ENCODE measurements at regions not wholly inside any gene's neighbourhood (a gene's known extent, or its start where the extent isn't known, plus 50 kb on each side); places are given as distances from the start of the nearest gene placed in this dataset.

DNA sequence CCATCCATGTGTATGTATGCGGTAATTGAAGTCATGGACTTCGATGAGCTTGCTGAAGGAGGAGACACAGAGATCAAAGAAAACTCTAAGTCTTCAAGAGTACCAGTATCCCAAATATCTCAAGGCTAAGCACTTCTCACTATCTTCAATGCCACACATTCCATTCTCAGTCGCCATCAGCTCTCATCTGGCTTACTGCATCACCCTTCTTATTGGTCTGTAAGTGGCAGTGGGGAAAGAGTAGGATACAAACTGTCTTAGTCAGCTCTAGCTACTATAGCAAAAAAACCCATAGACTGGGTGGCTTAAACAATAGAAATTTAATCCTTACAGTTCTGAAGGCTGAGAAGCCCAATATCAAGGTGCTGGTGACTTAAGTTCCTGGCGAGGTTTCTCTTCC lies 218.7 kb downstream of the POSTN start:
- no peaks in the 10 kb centered on the region for H3K27me3 ChIP-seq (ENCODE audit: control insufficient read depth, insufficient read depth, low read length)
- H3K9me3 ChIP-seq (ENCODE audit: control insufficient read depth, insufficient read depth, low read length): no peaks in the 10 kb centered on the region
- 100% methylated on average over 1 of the region's 4 CpGs for WGBS (ENCODE audit: insufficient coverage)
- no peaks in the 10 kb centered on the region for H3K4me1 ChIP-seq (ENCODE audit: control insufficient read depth, insufficient read depth, low read length)
- H3K36me3 ChIP-seq (ENCODE audit: control insufficient read depth, insufficient read depth, low read length): no peaks in the 10 kb centered on the region
- no peak overlapping the region for H3K27ac ChIP-seq (ENCODE audit: low read depth, low read length)
- no peak for DNase-seq (ENCODE audit: low read depth in 4 of 6, low spot score in 6 of 6)
- H3K4me3 ChIP-seq (ENCODE audit: low read depth, low read length): no peak overlapping the region

GRCh38 chr13:37375724-37376123 lies 222.8 kb downstream of the POSTN start:
- Histone ChIP-seq H3K9me3 (ENCODE audit: control insufficient read depth, insufficient read depth, low read length) (no peaks in the 10 kb centered on the region), H3K4me3 (ENCODE audit: low read depth, low read length) (no peak overlapping the region), H3K4me1 (ENCODE audit: control insufficient read depth, insufficient read depth, low read length) (no peaks in the 10 kb centered on the region), H3K27me3 (ENCODE audit: control insufficient read depth, insufficient read depth, low read length) (no peaks in the 10 kb centered on the region), H3K36me3 (ENCODE audit: control insufficient read depth, insufficient read depth, low read length) (no peaks in the 10 kb centered on the region), H3K27ac (ENCODE audit: low read depth, low read length) (no peak overlapping the region)
- no peak for DNase-seq (ENCODE audit: low read depth in 4 of 6, low spot score in 6 of 6)
- WGBS (ENCODE audit: insufficient coverage): 93% methylated on average over 2 of the region's 3 CpGs

GRCh38 chr13:37375071-37375470 lies 223.5 kb downstream of the POSTN start:
- Histone ChIP-seq H3K4me1 (ENCODE audit: control insufficient read depth, insufficient read depth, low read length) (no peaks in the 10 kb centered on the region), H3K9me3 (ENCODE audit: control insufficient read depth, insufficient read depth, low read length) (no peaks in the 10 kb centered on the region), H3K36me3 (ENCODE audit: control insufficient read depth, insufficient read depth, low read length) (no peaks in the 10 kb centered on the region), H3K27ac (ENCODE audit: low read depth, low read length) (no peak overlapping the region), H3K27me3 (ENCODE audit: control insufficient read depth, insufficient read depth, low read length) (no peaks in the 10 kb centered on the region), H3K4me3 (ENCODE audit: low read depth, low read length) (no peak overlapping the region)
- no CpG with 5 or more reads among the region's 1 CpG for WGBS (ENCODE audit: insufficient coverage)
- DNase-seq (ENCODE audit: low read depth in 4 of 6, low spot score in 6 of 6): no peak

- H3K27me3 ChIP-seq (ENCODE audit: control insufficient read depth, insufficient read depth, low read length): no peaks in the 10 kb centered on the region
- WGBS (ENCODE audit: insufficient coverage): no CpG with 5 or more reads among the region's 4 CpGs
- H3K9me3 ChIP-seq (ENCODE audit: control insufficient read depth, insufficient read depth, low read length): no peaks in the 10 kb centered on the region
- H3K27ac ChIP-seq (ENCODE audit: low read depth, low read length): no peak overlapping the region
- no peak for DNase-seq (ENCODE audit: low read depth in 4 of 6, low spot score in 6 of 6)
- no peak overlapping the region for H3K4me3 ChIP-seq (ENCODE audit: low read depth, low read length)
- H3K4me1 ChIP-seq (ENCODE audit: control insufficient read depth, insufficient read depth, low read length): no peaks in the 10 kb centered on the region
- no peaks in the 10 kb centered on the region for H3K36me3 ChIP-seq (ENCODE audit: control insufficient read depth, insufficient read depth, low read length)
Observed at GRCh38 chr13:37369616-37370015, 229.0 kb downstream of the POSTN start.

DNA sequence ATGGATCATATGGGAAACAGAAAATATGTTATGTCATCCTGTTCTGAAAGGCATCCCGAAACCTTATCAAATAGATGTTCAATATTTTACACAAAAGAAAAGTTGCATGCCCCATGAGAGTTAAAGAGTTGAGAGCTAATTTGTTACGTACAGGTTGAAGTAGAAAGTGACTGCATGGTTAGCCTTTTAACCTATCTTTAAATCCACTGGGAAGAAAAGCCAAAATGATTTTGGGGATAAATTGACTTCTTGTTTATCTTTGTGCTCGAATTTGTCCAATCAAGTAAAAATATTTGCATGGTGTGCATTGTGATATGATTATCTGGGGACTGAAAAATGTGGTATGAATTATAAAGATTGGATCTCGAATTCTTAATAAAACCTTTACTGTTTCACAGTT lies 230.1 kb downstream of the POSTN start:
- no peaks in the 10 kb centered on the region for H3K4me1 ChIP-seq (ENCODE audit: control insufficient read depth, insufficient read depth, low read length)
- WGBS (ENCODE audit: insufficient coverage): no CpG with 5 or more reads among the region's 4 CpGs
- H3K27ac ChIP-seq (ENCODE audit: low read depth, low read length): no peak overlapping the region
- no peaks in the 10 kb centered on the region for H3K9me3 ChIP-seq (ENCODE audit: control insufficient read depth, insufficient read depth, low read length)
- no peaks in the 10 kb centered on the region for H3K27me3 ChIP-seq (ENCODE audit: control insufficient read depth, insufficient read depth, low read length)
- no peaks in the 10 kb centered on the region for H3K36me3 ChIP-seq (ENCODE audit: control insufficient read depth, insufficient read depth, low read length)
- H3K4me3 ChIP-seq (ENCODE audit: low read depth, low read length): no peak overlapping the region
- no peak for DNase-seq (ENCODE audit: low read depth in 4 of 6, low spot score in 6 of 6)

DNA sequence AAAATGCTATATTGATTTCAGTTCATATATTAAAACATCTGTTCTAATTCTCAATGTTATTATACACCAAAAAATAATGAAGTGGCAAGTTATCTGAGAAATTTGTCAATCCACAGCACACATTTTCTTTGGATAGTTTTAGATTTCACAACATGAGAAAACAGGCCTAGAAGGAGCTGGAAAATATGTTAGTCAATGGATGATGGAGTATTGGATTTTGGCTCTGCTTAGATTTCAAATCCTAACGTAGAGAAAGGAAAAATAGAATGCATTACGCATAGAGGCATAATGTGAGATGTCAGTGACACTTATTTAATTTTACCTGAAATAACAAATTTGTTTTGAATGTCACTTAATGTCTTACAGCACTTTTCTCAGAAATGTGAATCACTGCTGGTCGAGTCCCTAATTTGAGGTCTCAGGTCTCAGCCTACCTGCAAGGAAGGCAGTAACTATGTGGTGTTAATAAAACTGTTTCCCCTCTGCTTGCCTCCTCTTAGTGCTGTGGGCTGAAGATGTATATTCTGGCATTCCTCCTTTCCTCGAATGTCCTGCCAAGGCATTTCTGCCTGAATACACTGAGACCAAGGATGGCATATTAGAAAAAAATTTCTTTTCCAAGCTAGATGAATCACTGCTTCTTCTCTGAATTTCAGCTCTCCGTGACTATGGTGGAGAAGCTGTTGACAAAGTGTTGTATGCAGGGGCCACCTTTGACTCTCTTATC lies 232.4 kb downstream of the POSTN start:
- whole genome bisulfite sequencing (ENCODE audit: insufficient coverage): no CpG with 5 or more reads among the region's 5 CpGs
- peak in 1 of 6 donors; percentile 5 for DNase-seq (ENCODE audit: low read depth in 4 of 6, low spot score in 6 of 6)
- H3K27ac ChIP-seq (ENCODE audit: low read depth, low read length): no peak overlapping the region
- no peaks in the 10 kb centered on the region for H3K36me3 ChIP-seq (ENCODE audit: control insufficient read depth, insufficient read depth, low read length)
- H3K4me1 ChIP-seq (ENCODE audit: control insufficient read depth, insufficient read depth, low read length): no peaks in the 10 kb centered on the region
- H3K9me3 ChIP-seq (ENCODE audit: control insufficient read depth, insufficient read depth, low read length): no peaks in the 10 kb centered on the region
- H3K4me3 ChIP-seq (ENCODE audit: low read depth, low read length): no peak overlapping the region
- H3K27me3 ChIP-seq (ENCODE audit: control insufficient read depth, insufficient read depth, low read length): no peaks in the 10 kb centered on the region

- no peaks in the 10 kb centered on the region for H3K36me3 ChIP-seq (ENCODE audit: control insufficient read depth, insufficient read depth, low read length)
- H3K9me3 ChIP-seq (ENCODE audit: control insufficient read depth, insufficient read depth, low read length): no peaks in the 10 kb centered on the region
- H3K27me3 ChIP-seq (ENCODE audit: control insufficient read depth, insufficient read depth, low read length): no peaks in the 10 kb centered on the region
- H3K4me3 ChIP-seq (ENCODE audit: low read depth, low read length): no peak overlapping the region
- no CpG with 5 or more reads among the region's 2 CpGs for WGBS (ENCODE audit: insufficient coverage)
- H3K4me1 ChIP-seq (ENCODE audit: control insufficient read depth, insufficient read depth, low read length): no peaks in the 10 kb centered on the region
- H3K27ac ChIP-seq (ENCODE audit: low read depth, low read length): no peak overlapping the region
- DNase-seq (ENCODE audit: low read depth in 4 of 6, low spot score in 6 of 6): peak in 2 of 6 donors; percentile 10 to 42
Observed at GRCh38 chr13:37365496-37365895, 233.1 kb downstream of the POSTN start.

DNA sequence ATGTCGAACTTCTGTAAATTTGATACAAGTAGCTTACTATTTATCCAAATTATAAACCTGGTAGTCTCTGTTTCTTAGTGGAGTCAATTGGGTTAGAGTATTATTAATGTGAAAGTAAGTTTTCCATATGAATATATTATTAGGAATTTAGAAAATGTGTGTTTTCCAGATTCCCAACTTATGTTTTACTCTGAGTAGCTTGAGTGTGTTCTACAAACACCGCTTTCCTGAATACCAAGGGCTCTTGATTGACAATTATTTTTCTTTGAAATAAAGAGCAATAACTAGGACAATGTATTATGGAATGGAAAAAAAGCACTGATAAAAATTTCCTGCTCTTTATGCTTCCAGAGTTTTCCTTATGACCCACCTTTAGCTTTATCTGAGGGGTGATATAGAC lies 233.6 kb downstream of the POSTN start:
- Histone ChIP-seq H3K4me3 (ENCODE audit: low read depth, low read length) (no peak overlapping the region), H3K36me3 (ENCODE audit: control insufficient read depth, insufficient read depth, low read length) (no peaks in the 10 kb centered on the region), H3K27ac (ENCODE audit: low read depth, low read length) (no peak overlapping the region), H3K9me3 (ENCODE audit: control insufficient read depth, insufficient read depth, low read length) (no peaks in the 10 kb centered on the region), H3K27me3 (ENCODE audit: control insufficient read depth, insufficient read depth, low read length) (no peaks in the 10 kb centered on the region), H3K4me1 (ENCODE audit: control insufficient read depth, insufficient read depth, low read length) (no peaks in the 10 kb centered on the region)
- no CpG with 5 or more reads among the region's 2 CpGs for WGBS (ENCODE audit: insufficient coverage)
- no peak for DNase-seq (ENCODE audit: low read depth in 4 of 6, low spot score in 6 of 6)

DNA sequence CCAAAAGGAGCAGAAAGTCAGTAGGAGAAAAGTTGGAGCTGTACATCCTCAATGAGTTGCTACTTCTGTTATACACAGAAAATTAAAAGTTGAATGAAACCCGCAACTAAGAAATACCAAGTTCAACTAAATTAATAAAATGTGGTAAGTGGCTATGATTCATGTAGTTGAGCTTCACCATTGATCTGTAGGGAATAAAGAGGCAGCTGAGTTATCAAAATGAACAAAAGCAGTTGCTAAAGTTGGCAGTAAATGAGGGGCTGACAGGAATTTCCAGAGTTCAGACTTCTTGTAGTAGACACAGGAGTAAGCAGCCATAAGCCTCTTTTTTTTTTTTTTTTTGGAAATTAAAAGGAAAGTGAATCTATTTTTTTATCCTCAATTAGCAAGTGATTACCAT lies 234.6 kb downstream of the POSTN start:
- Histone ChIP-seq H3K27ac (ENCODE audit: low read depth, low read length) (no peak overlapping the region), H3K36me3 (ENCODE audit: control insufficient read depth, insufficient read depth, low read length) (no peaks in the 10 kb centered on the region), H3K27me3 (ENCODE audit: control insufficient read depth, insufficient read depth, low read length) (no peaks in the 10 kb centered on the region), H3K4me3 (ENCODE audit: low read depth, low read length) (no peak overlapping the region), H3K4me1 (ENCODE audit: control insufficient read depth, insufficient read depth, low read length) (no peaks in the 10 kb centered on the region), H3K9me3 (ENCODE audit: control insufficient read depth, insufficient read depth, low read length) (no peaks in the 10 kb centered on the region)
- no CpG with 5 or more reads among the region's 1 CpG for WGBS (ENCODE audit: insufficient coverage)
- no peak for DNase-seq (ENCODE audit: low read depth in 4 of 6, low spot score in 6 of 6)

GRCh38 chr13:37361608-37362007 lies 237.0 kb downstream of the POSTN start:
- Histone ChIP-seq H3K9me3 (ENCODE audit: control insufficient read depth, insufficient read depth, low read length) (no peaks in the 10 kb centered on the region), H3K27me3 (ENCODE audit: control insufficient read depth, insufficient read depth, low read length) (no peaks in the 10 kb centered on the region), H3K36me3 (ENCODE audit: control insufficient read depth, insufficient read depth, low read length) (no peaks in the 10 kb centered on the region), H3K4me1 (ENCODE audit: control insufficient read depth, insufficient read depth, low read length) (no peaks in the 10 kb centered on the region), H3K27ac (ENCODE audit: low read depth, low read length) (no peak overlapping the region), H3K4me3 (ENCODE audit: low read depth, low read length) (no peak overlapping the region)
- WGBS (ENCODE audit: insufficient coverage): 100% methylated on average over 2 of the region's 3 CpGs
- DNase-seq (ENCODE audit: low read depth in 4 of 6, low spot score in 6 of 6): no peak

All from spinal cord (tissue), 9 donors.